Trophoblast cell (in vitro differentiated cells and primary cell): ENCODE measurements at regions not wholly inside any gene's neighbourhood (a gene's known extent, or its start where the extent isn't known, plus 50 kb on each side); places are given as distances from the start of the nearest gene placed in this dataset.
"Not testable (repeated sequence)": the region's sequence is repeated elsewhere in the genome, so short reads cannot be mapped to it uniquely, and the experiment has no call there.

ENCODE experiments used
- DNase-seq, 2 donors: peaks; one replicate each; pipeline ENCODE4 v3.0.0-alpha.2; 2016
- H2AFZ ChIP-seq: 2 replicates; pipeline ENCODE4 v1.6.1; 2013; ENCODE audit warnings: low read length, moderate library complexity, mild to moderate bottlenecking; ENCODE audit not compliant: insufficient read depth, poor library complexity
- H2AK5ac ChIP-seq: 2 replicates; pipeline ENCODE4 v1.6.1; 2013; ENCODE audit warnings: mild to moderate bottlenecking, low read length
- H2BK120ac ChIP-seq: 2 replicates; pipeline ENCODE4 v1.6.1; 2013; ENCODE audit warnings: low read length, mild to moderate bottlenecking, moderate library complexity; ENCODE audit not compliant: insufficient read depth, poor library complexity
- H2BK12ac ChIP-seq: 2 replicates; pipeline ENCODE4 v1.6.1; 2013; ENCODE audit warnings: mild to moderate bottlenecking, low read length, moderate library complexity
- H2BK5ac ChIP-seq: 2 replicates; pipeline ENCODE4 v1.6.1; 2013; ENCODE audit warnings: low read length, low read depth, moderate library complexity, mild to moderate bottlenecking; ENCODE audit not compliant: poor library complexity
- H3K14ac ChIP-seq: 2 replicates; pipeline ENCODE4 v1.6.1; 2013; ENCODE audit warnings: mild to moderate bottlenecking, low read length
- H3K18ac ChIP-seq: 2 replicates; pipeline ENCODE4 v1.6.1; 2013; ENCODE audit warnings: mild to moderate bottlenecking, low read length
- H3K23ac ChIP-seq: 2 replicates; pipeline ENCODE4 v1.6.1; 2013; ENCODE audit warnings: low read length
- H3K27ac ChIP-seq: 2 replicates; pipeline ENCODE4 v1.5.1; 2013; ENCODE audit warnings: low read depth, mild to moderate bottlenecking, inconsistent platforms, low read length, moderate library complexity
- H3K27me3 ChIP-seq: 2 replicates; pipeline ENCODE4 v1.6.1; 2013; ENCODE audit warnings: inconsistent platforms, mild to moderate bottlenecking, low read length, moderate library complexity; ENCODE audit not compliant: insufficient read depth
- H3K36me3 ChIP-seq, 2 experiments: 1 replicate in 1 of 2; 2 replicates in 1 of 2; pipeline ENCODE4 v1.6.1; 2013; ENCODE audit warnings: low read length in 2 of 2, mild to moderate bottlenecking in 2 of 2, moderate library complexity in 1 of 2; ENCODE audit not compliant: insufficient read depth in 2 of 2, control insufficient read depth in 1 of 2
- H3K4ac ChIP-seq: 2 replicates; pipeline ENCODE4 v1.6.1; 2013; ENCODE audit warnings: low read depth, mild to moderate bottlenecking, low read length, moderate library complexity
- H3K4me1 ChIP-seq, 2 experiments: 1 replicate in 1 of 2; 2 replicates in 1 of 2; pipeline ENCODE4 v1.6.1; 2013; ENCODE audit warnings: low read length in 2 of 2, mild to moderate bottlenecking in 2 of 2, moderate library complexity in 1 of 2; ENCODE audit not compliant: insufficient read depth in 2 of 2, control insufficient read depth in 1 of 2
- H3K4me2 ChIP-seq: 2 replicates; pipeline ENCODE4 v1.6.1; 2013; ENCODE audit warnings: inconsistent platforms, mild to moderate bottlenecking, low read length, moderate library complexity
- H3K4me3 ChIP-seq: 2 replicates; pipeline ENCODE4 v1.5.1; 2013; ENCODE audit warnings: mild to moderate bottlenecking, low read depth, low read length, inconsistent platforms
- H3K79me1 ChIP-seq: one replicate; pipeline ENCODE4 v1.6.1; 2013; ENCODE audit warnings: low read length
- H3K79me2 ChIP-seq: 2 replicates; pipeline ENCODE4 v1.6.1; 2013; ENCODE audit warnings: low read length, mild to moderate bottlenecking; ENCODE audit not compliant: control insufficient read depth, insufficient read depth, poor library complexity
- H3K9ac ChIP-seq: 2 replicates; pipeline ENCODE4 v1.6.1; 2013; ENCODE audit warnings: mild to moderate bottlenecking, low read length
- H3K9me3 ChIP-seq: 2 replicates; pipeline ENCODE4 v1.6.1; 2013; ENCODE audit warnings: low read depth, mild to moderate bottlenecking, control low read depth, inconsistent platforms, low read length; ENCODE audit not compliant: insufficient read depth
- H4K12ac ChIP-seq: 2 replicates; pipeline ENCODE4 v1.6.1; 2013; ENCODE audit warnings: low read depth, mild to moderate bottlenecking, low read length, moderate library complexity
- H4K8ac ChIP-seq: 2 replicates; pipeline ENCODE4 v1.6.1; 2013; ENCODE audit warnings: low read depth, mild to moderate bottlenecking, low read length, moderate library complexity
- H4K91ac ChIP-seq: one replicate; pipeline ENCODE4 v1.6.1; 2013; ENCODE audit warnings: low read depth, mild to moderate bottlenecking, low read length, moderate library complexity
- WGBS: extraction: QIAGEN DNeasy Blood & Tissue Kit; methylation state at CpG from one replicate; pipeline ENCODE4 v1.1.7; 2013; ENCODE audit warnings: missing lambda C conversion rate; ENCODE audit not compliant: insufficient read length, insufficient coverage; ENCODE audit errors: extremely low coverage; 5-methylcytosine and 5-hydroxymethylcytosine counted together

- not testable (repeated sequence) for H3K4me3 ChIP-seq, DNase-seq, H2BK12ac ChIP-seq, H3K4me1 ChIP-seq, H3K79me1 ChIP-seq, H3K27ac ChIP-seq, H2BK5ac ChIP-seq, H3K9me3 ChIP-seq, H4K91ac ChIP-seq, H3K23ac ChIP-seq, H3K27me3 ChIP-seq, H4K12ac ChIP-seq, H3K9ac ChIP-seq, H2BK120ac ChIP-seq, H3K79me2 ChIP-seq, H4K8ac ChIP-seq, H3K4me2 ChIP-seq, H3K18ac ChIP-seq, H3K4ac ChIP-seq, H3K14ac ChIP-seq, H2AFZ ChIP-seq, H2AK5ac ChIP-seq, H3K36me3 ChIP-seq
- WGBS: no CpG with 5 or more reads among the region's 5 CpGs
These were observed 113.5 kb upstream of the ACBD5 start for GRCh38 chr10:27354100-27354499.

GRCh38 chr10:27349987-27350386, 109.4 kb upstream of the ACBD5 start:
- Histone ChIP-seq H4K8ac (no peak overlapping the region), H3K4ac (no peak overlapping the region), H4K91ac (no peak overlapping the region), H3K36me3 (no peaks in the 10 kb centered on the region), H2AK5ac (no peak overlapping the region), H2BK5ac (no peak overlapping the region), H3K79me1 (no peaks in the 10 kb centered on the region), H3K9ac (no peak overlapping the region), H3K27ac (no peak overlapping the region), H3K4me1 (no peaks in the 10 kb centered on the region), H3K9me3 (no peaks in the 10 kb centered on the region), H3K27me3 (no peaks in the 10 kb centered on the region), H4K12ac (no peak overlapping the region), H2AFZ (no peak overlapping the region), H2BK12ac (no peak overlapping the region), H2BK120ac (no peak overlapping the region), H3K18ac (no peak overlapping the region), H3K23ac (no peak overlapping the region), H3K79me2 (no peaks in the 10 kb centered on the region), H3K4me3 (no peak overlapping the region), H3K4me2 (no peak overlapping the region), H3K14ac (no peak overlapping the region)
- no CpG with 5 or more reads among the region's 20 CpGs for WGBS
- DNase-seq: no peak

GRCh38 chr10:27347827-27348207, 107.2 kb upstream of the ACBD5 start:
- H3K36me3 ChIP-seq, H3K9ac ChIP-seq, H3K79me1 ChIP-seq, H3K18ac ChIP-seq, H2AK5ac ChIP-seq, H2AFZ ChIP-seq, H3K4me3 ChIP-seq, H2BK5ac ChIP-seq, H2BK12ac ChIP-seq, H3K14ac ChIP-seq, H3K4me2 ChIP-seq, H3K4me1 ChIP-seq, H2BK120ac ChIP-seq, H3K23ac ChIP-seq, H3K9me3 ChIP-seq, H3K27me3 ChIP-seq, H3K27ac ChIP-seq, H4K91ac ChIP-seq, DNase-seq, H4K12ac ChIP-seq, H3K79me2 ChIP-seq, H3K4ac ChIP-seq, H4K8ac ChIP-seq: not testable (repeated sequence)
- WGBS: no CpG with 5 or more reads among the region's 4 CpGs

- no peak overlapping the region for H4K8ac ChIP-seq
- DNase-seq: no peak
- no peak overlapping the region for H3K27ac ChIP-seq
- H2AK5ac ChIP-seq: no peak overlapping the region
- H3K79me1 ChIP-seq: no peaks in the 10 kb centered on the region
- no peaks in the 10 kb centered on the region for H3K27me3 ChIP-seq
- no peaks in the 10 kb centered on the region for H3K4me1 ChIP-seq
- H3K18ac ChIP-seq: no peak overlapping the region
- WGBS: no CpG with 5 or more reads among the region's 4 CpGs
- no peak overlapping the region for H3K4me3 ChIP-seq
- H4K12ac ChIP-seq: no peak overlapping the region
- no peak overlapping the region for H3K14ac ChIP-seq
- H3K9ac ChIP-seq: no peak overlapping the region
- H3K4me2 ChIP-seq: no peak overlapping the region
- no peaks in the 10 kb centered on the region for H3K79me2 ChIP-seq
- H2BK120ac ChIP-seq: no peak overlapping the region
- no peak overlapping the region for H2BK12ac ChIP-seq
- no peaks in the 10 kb centered on the region for H3K9me3 ChIP-seq
- H2AFZ ChIP-seq: no peak overlapping the region
- H3K4ac ChIP-seq: no peak overlapping the region
- no peak overlapping the region for H3K23ac ChIP-seq
- no peak overlapping the region for H4K91ac ChIP-seq
- no peaks in the 10 kb centered on the region for H3K36me3 ChIP-seq
- H2BK5ac ChIP-seq: no peak overlapping the region
These were observed 104.9 kb upstream of the ACBD5 start for GRCh38 chr10:27345455-27345920.
